Adipocyte (in vitro differentiated cells): ENCODE measurements at regions not wholly inside any gene's neighbourhood (a gene's known extent, or its start where the extent isn't known, plus 50 kb on each side); places are given as distances from the start of the nearest gene placed in this dataset.

Experiments used
- DNase-seq: peaks from one replicate; pipeline ENCODE4 v3.0.0-alpha.2; 2015; ENCODE audit warnings: low read depth
- H3K27me3 ChIP-seq: replicated peaks from 2 replicates; pipeline ENCODE4 v1.7.0; 2013; ENCODE audit warnings: mild to moderate bottlenecking, low read length, moderate library complexity; ENCODE audit not compliant: control insufficient read depth, insufficient read depth
- H3K36me3 ChIP-seq: 2 replicates; pipeline ENCODE4 v1.7.0; 2013; ENCODE audit warnings: low read length, mild to moderate bottlenecking, moderate library complexity; ENCODE audit not compliant: control insufficient read depth, insufficient read depth, severe bottlenecking
- H3K4me1 ChIP-seq: 2 replicates; pipeline ENCODE4 v1.7.0; 2013; ENCODE audit warnings: mild to moderate bottlenecking, low read length, moderate library complexity; ENCODE audit not compliant: control insufficient read depth, insufficient read depth
- H3K4me3 ChIP-seq: 2 replicates; pipeline ENCODE4 v1.7.0; 2013; ENCODE audit warnings: mild to moderate bottlenecking, low read length, moderate library complexity
- H3K9ac ChIP-seq: 2 replicates; pipeline ENCODE4 v1.7.0; 2013; ENCODE audit warnings: mild to moderate bottlenecking, low read length, moderate library complexity
- H3K9me3 ChIP-seq: 2 replicates; pipeline ENCODE4 v1.7.0; 2013; ENCODE audit warnings: mild to moderate bottlenecking, low read length, moderate library complexity; ENCODE audit not compliant: control insufficient read depth

- Histone ChIP-seq H3K9me3 (no peaks in the 10 kb centered on the region), H3K9ac (no peak overlapping the region), H3K36me3 (no peaks in the 10 kb centered on the region), H3K27me3 (no peaks in the 10 kb centered on the region), H3K4me1 (no peaks in the 10 kb centered on the region), H3K4me3 (no peak overlapping the region)
- DNase-seq = no peak
Measured at GRCh38 chr6:165081944-165082532, 227.4 kb downstream of the C6orf118 start.

GRCh38 chr6:165077876-165078275 is 231.5 kb downstream of the C6orf118 start:
- Histone ChIP-seq H3K36me3 (no peaks in the 10 kb centered on the region), H3K4me1 (no peaks in the 10 kb centered on the region), H3K9ac (no peak overlapping the region), H3K27me3 (no peaks in the 10 kb centered on the region), H3K4me3 (no peak overlapping the region), H3K9me3 (no peaks in the 10 kb centered on the region)
- DNase-seq = no peak

- Histone ChIP-seq H3K9ac (no peak overlapping the region), H3K4me1 (no peaks in the 10 kb centered on the region), H3K27me3 (no peaks in the 10 kb centered on the region), H3K4me3 (no peak overlapping the region), H3K36me3 (no peaks in the 10 kb centered on the region), H3K9me3 (no peaks in the 10 kb centered on the region)
- DNase-seq = no peak
Measured at GRCh38 chr6:165071906-165072305, 237.5 kb downstream of the C6orf118 start.

- H3K4me3 ChIP-seq = no peak overlapping the region
- no peak for DNase-seq
- H3K27me3 ChIP-seq = no peaks in the 10 kb centered on the region
- no peaks in the 10 kb centered on the region for H3K4me1 ChIP-seq
- H3K9ac ChIP-seq = no peak overlapping the region
- no peaks in the 10 kb centered on the region for H3K36me3 ChIP-seq
- no peaks in the 10 kb centered on the region for H3K9me3 ChIP-seq
Measured at GRCh38 chr6:165060720-165061119, 248.7 kb downstream of the C6orf118 start.

GRCh38 chr6:165059032-165059431 is 250.4 kb downstream of the C6orf118 start:
- no peaks in the 10 kb centered on the region for H3K27me3 ChIP-seq
- DNase-seq = no peak

GRCh38 chr6:165056292-165056691 is 253.1 kb downstream of the C6orf118 start:
- H3K9ac ChIP-seq = no peak overlapping the region
- no peak overlapping the region for H3K4me3 ChIP-seq
- no peaks in the 10 kb centered on the region for H3K4me1 ChIP-seq
- H3K9me3 ChIP-seq = no peaks in the 10 kb centered on the region
- no peaks in the 10 kb centered on the region for H3K36me3 ChIP-seq
- H3K27me3 ChIP-seq = no peaks in the 10 kb centered on the region
- DNase-seq = no peak

More at GRCh38 chr6:165059032-165059431, 250.4 kb downstream of the C6orf118 start:
- H3K9ac ChIP-seq = no peak overlapping the region
- H3K4me1 ChIP-seq = no peaks in the 10 kb centered on the region
- no peak overlapping the region for H3K4me3 ChIP-seq
- no peaks in the 10 kb centered on the region for H3K36me3 ChIP-seq
- H3K9me3 ChIP-seq = no peaks in the 10 kb centered on the region

- Histone ChIP-seq H3K4me3 (no peak overlapping the region), H3K4me1 (no peaks in the 10 kb centered on the region), H3K27me3 (no peaks in the 10 kb centered on the region), H3K9ac (no peak overlapping the region), H3K36me3 (no peaks in the 10 kb centered on the region), H3K9me3 (no peaks in the 10 kb centered on the region)
- DNase-seq = no peak
Measured at GRCh38 chr6:165055231-165055630, 254.2 kb downstream of the C6orf118 start.

- Histone ChIP-seq H3K4me3 (no peak overlapping the region), H3K9ac (no peak overlapping the region)
Measured at GRCh38 chr6:165052561-165053480, 256.6 kb downstream of the C6orf118 start.

GRCh38 chr6:165049362-165049761 is 260.0 kb downstream of the C6orf118 start:
- no peak for DNase-seq
- Histone ChIP-seq H3K27me3 (no peaks in the 10 kb centered on the region), H3K4me3 (no peak overlapping the region), H3K36me3 (no peaks in the 10 kb centered on the region), H3K9me3 (peaks cover 28% of the 10 kb centered on the region), H3K4me1 (no peaks in the 10 kb centered on the region), H3K9ac (no peak overlapping the region)

More at GRCh38 chr6:165052561-165053480, 256.6 kb downstream of the C6orf118 start:
- peaks cover 8% of the 10 kb centered on the region for H3K9me3 ChIP-seq
- H3K36me3 ChIP-seq = no peaks in the 10 kb centered on the region
- H3K4me1 ChIP-seq = no peaks in the 10 kb centered on the region
- no peaks in the 10 kb centered on the region for H3K27me3 ChIP-seq
- no peak for DNase-seq

- no peaks in the 10 kb centered on the region for H3K4me1 ChIP-seq
- no peak overlapping the region for H3K4me3 ChIP-seq
- DNase-seq = no peak
- no peaks in the 10 kb centered on the region for H3K36me3 ChIP-seq
- no peaks in the 10 kb centered on the region for H3K27me3 ChIP-seq
- H3K9me3 ChIP-seq = peaks cover 28% of the 10 kb centered on the region
- H3K9ac ChIP-seq = no peak overlapping the region
Measured at GRCh38 chr6:165047952-165048351, 261.5 kb downstream of the C6orf118 start.

- Histone ChIP-seq H3K4me3 (no peak overlapping the region), H3K27me3 (no peaks in the 10 kb centered on the region), H3K36me3 (no peaks in the 10 kb centered on the region), H3K9ac (no peak overlapping the region), H3K4me1 (no peaks in the 10 kb centered on the region), H3K9me3 (peaks cover 28% of the 10 kb centered on the region)
- no peak for DNase-seq
Measured at GRCh38 chr6:165045631-165046030, 263.8 kb downstream of the C6orf118 start.
